ENCODE measurements at regions not wholly inside any gene's neighbourhood (a gene's known extent, or its start where the extent isn't known, plus 50 kb on each side); places are given as distances from the start of the nearest gene placed in this dataset.

DNA sequence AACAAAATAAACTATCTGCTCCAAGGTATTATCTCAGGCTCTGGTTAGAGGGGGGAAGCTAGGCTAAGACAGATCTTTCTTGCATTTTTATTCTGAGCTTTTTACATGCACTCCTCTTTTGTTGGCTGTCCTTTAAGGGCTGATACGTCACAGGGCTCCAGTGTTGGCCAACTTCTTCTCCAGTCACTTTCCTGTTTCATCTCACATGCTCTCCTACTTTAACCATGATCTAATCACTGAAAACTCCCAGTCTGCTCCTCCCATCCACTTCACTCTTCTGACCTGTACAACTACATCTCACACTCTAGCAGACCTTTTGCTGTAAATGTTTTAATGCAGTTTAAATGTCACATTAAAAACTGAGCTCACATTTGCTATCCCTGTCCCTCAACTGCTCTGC, 510.0 kb upstream of the KLF12 start:
- DNase-seq, result no peak

DNA sequence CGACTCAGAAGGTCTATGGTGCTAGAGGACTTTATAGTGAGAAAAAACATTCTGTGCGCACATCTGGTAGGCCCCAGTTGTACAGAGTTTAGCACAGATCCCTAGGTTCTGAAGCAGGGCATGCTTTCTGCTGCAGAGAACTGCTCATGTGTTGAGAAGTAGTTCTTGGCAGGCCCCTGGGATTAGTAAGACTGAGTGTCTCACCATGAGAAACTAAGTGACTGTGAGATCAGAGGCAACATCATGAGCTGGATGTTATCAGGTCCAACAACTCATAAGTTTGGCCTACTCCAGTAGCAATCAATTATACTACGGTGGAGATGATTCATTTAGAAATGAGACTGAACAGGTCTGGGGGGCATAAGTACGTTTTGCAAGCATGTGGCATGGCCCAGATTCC, 507.4 kb upstream of the KLF12 start:
- no peak for DNase-seq

- DNase-seq, result no peak
These were observed 499.5 kb upstream of the KLF12 start for GRCh38 chr13:74633734-74634133.

GRCh38 chr13:74629985-74630384, 495.8 kb upstream of the KLF12 start:
- no peak for DNase-seq

- DNase-seq, result no peak
These were observed 491.3 kb upstream of the KLF12 start for GRCh38 chr13:74625541-74625940.

DNA sequence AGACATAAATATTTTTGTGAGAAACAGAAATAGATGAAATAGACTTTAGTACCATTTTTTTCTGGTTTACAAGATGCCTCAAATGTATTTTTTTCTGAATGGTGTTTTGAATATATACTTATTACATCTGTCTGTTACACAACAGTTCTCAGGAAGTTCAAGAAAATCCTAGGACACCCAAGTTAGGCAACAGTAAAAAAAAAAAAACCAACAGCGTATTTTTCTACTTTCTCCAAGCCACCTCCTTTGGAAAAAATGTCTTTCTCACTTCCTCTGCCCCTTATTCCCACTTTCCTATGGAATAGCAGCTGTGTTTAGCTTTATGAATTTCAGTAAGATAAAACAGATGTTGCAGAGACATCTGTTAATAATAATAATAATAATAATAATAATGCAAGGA, 489.6 kb upstream of the KLF12 start:
- DNase-seq, result no peak

DNA sequence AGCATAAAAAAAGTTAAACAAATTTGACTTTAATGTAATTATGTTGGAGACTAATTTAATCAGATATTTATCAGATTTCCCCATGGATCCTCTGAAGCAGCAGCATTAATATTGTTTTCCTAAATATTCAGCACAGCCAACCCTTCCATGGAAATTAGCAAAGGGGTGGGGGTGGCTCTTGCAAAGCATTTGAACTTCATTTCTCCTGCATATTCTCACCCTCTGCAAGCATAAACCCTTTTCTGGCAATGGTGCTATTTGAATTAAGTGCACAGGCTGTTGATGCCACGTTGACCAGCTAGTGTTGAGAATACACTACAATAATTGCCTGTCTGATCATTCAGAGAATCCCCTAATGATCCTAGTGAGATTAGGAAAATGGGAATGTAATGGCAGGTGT, 488.1 kb upstream of the KLF12 start:
- DNase-seq, result no peak

GRCh38 chr13:74620711-74621110, 486.5 kb upstream of the KLF12 start:
- no peak for DNase-seq

GRCh38 chr13:74620308-74620707, 486.1 kb upstream of the KLF12 start:
- no peak for DNase-seq

DNA sequence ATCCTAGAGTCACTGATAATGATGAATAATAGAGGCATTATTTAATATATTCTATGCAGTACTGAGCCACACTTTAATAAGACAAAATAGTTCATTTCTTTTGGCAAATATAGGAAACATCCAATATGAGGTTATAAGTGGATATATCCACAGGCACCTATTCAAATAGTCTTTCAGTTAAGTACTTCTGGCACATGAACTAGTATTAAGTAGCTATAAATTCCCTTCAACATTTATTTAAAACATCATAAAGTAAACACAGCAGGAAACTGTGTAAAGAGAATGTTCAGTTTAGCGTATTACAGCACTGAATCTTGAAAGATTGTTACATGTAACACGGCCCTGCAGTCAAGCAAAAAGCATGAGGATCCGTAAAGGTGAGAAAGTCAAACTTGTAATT, 463.3 kb upstream of the KLF12 start:
- DNase-seq, result peak in 1 of 2 experiments; percentile 33

- DNase-seq, result no peak
These were observed 462.5 kb upstream of the KLF12 start for GRCh38 chr13:74596691-74597090.

DNA sequence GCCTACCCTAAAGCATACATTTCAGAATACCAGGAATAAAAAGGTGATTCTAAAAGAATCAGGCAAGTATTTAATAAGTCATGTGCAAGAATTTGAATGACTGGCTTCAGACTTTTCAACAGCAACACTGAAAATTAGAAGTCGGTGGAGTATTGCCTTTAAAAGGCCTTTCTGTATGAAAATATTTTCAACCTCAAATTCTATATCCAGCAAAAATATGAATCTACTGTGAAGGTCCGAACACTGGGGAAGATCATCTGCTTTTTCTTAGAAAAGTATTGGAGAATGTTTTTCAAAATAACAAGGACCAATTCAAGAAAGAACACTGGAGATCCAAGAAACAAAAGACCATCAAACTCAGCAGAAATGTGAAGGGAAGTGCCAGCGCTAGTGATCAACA, 459.5 kb upstream of the KLF12 start:
- no peak for DNase-seq

DNA sequence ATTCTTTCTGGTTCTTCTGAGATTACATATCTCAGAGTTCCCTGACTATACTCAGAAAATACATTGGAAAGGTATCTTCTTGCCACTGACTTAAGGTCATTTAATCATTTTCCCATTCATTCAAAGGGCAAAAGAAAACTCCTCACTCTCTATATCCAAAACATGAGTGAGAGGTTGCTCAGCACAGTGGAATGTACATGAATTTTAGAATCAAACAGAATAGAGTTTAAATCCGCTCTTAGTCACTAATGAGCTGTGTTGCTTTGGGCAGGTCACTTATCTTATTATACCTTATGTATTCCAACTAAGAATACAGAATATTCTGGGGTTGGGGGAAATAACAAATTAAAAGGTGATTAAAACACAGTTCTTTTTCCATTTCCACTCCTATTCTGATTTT, 452.6 kb upstream of the KLF12 start:
- DNase-seq, result no peak

DNA sequence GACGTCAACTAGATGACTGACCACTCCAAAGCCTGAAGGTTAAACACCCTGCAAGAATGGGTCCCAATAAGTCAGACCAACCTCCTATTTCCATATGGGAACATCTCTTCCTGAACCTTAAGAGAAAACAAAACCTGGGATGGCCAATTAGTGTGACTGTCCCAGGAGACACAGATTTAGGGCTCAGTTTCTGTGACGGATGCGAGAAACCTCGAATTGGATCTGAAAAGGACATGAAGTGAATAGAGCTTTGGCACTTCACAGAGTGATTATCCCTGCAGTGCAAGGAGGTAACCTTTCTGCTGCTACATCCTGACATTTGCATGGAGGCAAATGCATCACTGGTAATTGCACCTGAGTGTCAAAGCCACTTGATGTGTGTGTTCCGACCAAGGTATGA, 442.2 kb upstream of the KLF12 start:
- DNase-seq, result no peak

DNA sequence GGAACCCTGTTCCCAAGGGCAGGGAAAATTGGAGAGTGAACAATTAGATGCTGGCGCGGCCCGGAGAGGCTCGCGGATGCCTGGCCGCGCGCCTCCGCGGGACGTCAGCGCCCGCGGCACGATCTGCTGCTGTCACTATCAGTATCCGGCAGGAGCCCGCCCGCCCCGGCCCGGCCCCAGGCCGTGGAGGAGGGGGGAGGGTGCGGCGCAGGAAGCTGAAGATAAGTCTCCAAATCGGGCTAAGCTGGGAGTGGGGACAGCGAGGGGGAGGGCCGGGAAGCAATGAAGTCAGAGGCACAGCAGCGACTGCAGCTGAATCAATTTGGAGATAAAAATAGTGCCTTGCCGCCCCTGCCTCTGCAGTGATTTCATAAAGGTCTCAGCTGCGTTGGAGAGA, 441.5 kb upstream of the KLF12 start:
- DNase-seq, result peak; percentile 49

GRCh38 chr13:74574964-74575728, 440.9 kb upstream of the KLF12 start:
- DNase-seq, result no peak

GRCh38 chr13:74573654-74574053, 439.4 kb upstream of the KLF12 start:
- no peak for DNase-seq

GRCh38 chr13:74571811-74572210, 437.6 kb upstream of the KLF12 start:
- DNase-seq, result no peak

- no peak for DNase-seq
These were observed 436.6 kb upstream of the KLF12 start for GRCh38 chr13:74570834-74571233.

DNA sequence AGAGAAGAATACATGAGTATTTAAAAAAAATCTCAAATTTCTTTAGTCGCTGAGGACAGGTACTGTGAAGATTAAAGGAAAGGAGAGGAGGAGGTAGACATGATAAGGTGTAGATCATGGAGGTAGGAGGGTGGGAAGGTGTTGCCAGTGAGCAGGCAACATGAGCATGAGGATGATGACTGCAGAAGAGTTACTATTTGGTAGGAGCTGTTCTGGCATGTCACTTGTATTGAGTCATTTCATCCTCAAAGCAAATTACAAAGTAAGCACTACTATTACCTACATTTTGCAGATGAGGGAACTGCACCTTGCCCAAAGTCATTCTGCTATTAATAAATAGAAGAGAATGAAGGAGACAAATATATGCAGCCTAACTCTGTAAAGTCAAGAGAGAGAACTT, 435.8 kb upstream of the KLF12 start:
- DNase-seq, result no peak

- no peak for DNase-seq
These were observed 435.0 kb upstream of the KLF12 start for GRCh38 chr13:74569251-74569650.

DNA sequence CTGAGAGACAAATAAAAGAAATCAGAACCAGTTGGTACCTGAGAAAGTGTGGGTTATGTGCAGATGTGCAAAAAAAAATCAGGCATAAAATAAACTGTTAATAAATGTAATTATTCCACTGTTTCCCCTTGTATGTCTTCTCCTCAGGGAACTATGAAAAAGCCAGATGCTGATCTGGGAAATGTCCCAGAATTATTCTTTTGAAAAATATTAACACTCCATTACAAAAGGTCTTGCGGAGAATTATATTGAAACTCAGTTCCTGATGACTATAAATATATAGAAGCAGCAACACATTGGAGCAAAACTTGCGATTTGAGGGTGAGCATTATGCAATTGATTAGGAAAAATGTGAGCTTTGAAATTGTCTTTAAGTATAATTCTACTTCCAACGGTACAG, 433.3 kb upstream of the KLF12 start:
- no peak for DNase-seq

DNA sequence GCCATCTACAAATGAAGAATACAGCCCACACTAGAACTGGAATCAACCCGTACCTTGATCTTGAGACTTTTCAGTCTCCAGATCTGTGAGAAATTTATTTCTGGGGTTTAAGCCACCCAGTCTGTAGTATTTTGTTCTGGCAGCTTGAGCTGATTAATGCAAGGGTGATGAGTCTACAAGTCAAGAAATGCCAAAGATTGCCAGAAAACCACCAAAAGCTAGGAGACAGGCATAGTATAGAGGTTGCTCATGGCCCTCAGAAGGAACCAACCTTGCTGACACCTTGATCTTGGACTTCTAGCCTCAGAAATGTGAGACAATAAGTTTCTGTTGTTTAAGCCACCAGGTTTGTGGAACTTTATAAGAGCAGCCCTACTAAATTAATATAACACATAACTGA, 428.2 kb upstream of the KLF12 start:
- no peak for DNase-seq

DNA sequence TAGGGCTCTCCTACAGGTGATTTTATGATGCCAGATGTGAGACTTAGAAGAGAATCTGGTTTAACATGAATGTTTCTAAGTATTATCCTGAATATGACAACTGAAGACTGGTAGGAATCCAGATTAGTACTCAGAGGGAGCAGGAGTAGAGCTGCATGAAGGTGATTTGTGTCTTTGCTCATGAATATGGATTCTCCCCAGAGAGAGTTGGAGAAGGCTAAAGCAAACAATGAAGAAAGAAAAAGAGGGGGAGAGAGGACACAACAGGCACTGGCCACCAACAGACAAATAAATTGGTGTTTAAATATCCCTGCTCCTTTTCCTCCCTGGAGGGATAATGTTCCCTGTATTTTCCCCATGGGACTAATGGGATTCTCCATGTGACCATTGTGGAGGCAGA, 427.0 kb upstream of the KLF12 start:
- no peak for DNase-seq

- DNase-seq, result no peak
These were observed 426.1 kb upstream of the KLF12 start for GRCh38 chr13:74560325-74560724.

GRCh38 chr13:74557870-74558269, 423.7 kb upstream of the KLF12 start:
- no peak for DNase-seq
